AML-193 (cell line): ENCODE measurements at regions not wholly inside any gene's neighbourhood (a gene's known extent, or its start where the extent isn't known, plus 50 kb on each side); places are given as distances from the start of the nearest gene placed in this dataset.
"Not testable (repeated sequence)": the region's sequence is repeated elsewhere in the genome, so short reads cannot be mapped to it uniquely, and the experiment has no call there.

ENCODE experiments used
- DNase-seq, 2 experiments: peaks; one replicate each; lab custom pipeline; 2025; lab: John Stamatoyannopoulos, UW

DNA sequence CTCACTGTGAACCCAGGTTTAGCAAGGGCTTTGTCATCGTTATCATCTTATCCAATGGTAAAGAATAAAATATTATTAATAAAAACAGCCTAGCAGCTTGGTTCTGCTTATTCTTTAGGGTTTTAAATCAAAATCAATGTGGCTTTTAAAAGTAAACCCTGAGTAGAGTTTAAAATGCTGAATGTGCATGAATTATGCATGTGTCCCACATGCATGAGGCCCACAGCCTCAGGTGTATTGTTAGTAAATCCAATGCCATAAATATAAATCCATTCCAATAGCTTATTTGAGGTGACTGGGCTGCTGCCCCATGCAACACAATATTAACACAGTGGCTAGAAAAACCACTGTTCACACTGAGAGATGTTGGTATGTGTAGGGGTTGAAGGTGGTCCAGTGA, 254.1 kb downstream of the HNMT start:
- DNase-seq: no peak

DNA sequence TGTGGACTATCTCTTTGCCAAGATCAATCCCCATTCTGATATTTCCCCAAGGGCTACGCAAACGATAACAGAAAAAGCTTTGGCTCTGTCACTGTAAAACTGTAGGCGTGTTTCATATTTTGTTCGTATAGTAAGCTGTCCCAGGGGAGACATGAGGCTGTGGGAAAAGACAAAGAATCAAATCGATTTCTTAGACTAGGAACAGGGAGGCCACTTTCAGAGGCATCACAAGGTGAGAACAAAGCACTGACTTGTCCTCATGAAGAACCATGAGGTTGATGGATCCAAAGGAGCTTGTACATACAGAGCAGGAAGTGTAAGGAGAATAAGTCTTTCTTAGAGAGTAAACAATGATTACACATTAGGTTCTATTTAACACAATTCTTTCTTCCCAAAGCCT, 255.7 kb downstream of the HNMT start:
- DNase-seq: no peak

DNA sequence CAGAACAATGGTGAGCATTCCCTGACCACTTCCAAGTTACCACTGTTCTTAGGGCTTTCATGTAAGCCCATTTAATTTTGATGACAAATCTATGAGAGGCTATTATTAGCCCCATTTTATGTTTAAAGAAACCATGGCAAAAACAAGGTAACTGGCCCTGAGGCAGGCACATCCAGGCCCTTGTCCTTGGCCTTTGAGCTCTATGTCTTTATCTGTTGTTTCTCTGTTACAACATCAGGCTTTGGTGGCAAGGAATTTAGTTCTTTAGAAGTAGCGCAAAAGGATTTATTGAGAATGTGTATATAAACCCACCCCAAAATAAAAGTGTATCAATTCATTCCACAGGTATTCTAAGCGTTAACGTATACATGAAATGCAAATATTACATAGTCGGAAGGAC, 257.1 kb downstream of the HNMT start:
- DNase-seq: no peak

DNA sequence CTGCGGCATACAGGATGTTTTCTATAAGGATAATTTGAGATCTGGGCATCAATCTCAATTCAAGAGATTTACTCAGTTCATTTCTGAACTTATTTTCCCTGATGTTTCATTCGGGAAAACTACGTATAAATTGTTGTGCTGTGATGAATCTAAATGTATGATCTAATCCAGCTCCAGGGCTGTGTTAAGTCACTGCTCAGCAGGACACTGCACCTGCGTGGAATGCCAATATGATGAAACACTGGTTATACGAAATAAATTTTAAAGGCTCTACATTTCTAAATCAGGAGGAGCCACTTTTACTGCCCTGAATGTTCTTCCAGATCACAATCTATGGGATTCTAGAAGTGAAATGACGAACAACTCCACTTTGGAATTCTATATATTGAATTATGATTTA, 259.0 kb downstream of the HNMT start:
- no peak for DNase-seq

DNA sequence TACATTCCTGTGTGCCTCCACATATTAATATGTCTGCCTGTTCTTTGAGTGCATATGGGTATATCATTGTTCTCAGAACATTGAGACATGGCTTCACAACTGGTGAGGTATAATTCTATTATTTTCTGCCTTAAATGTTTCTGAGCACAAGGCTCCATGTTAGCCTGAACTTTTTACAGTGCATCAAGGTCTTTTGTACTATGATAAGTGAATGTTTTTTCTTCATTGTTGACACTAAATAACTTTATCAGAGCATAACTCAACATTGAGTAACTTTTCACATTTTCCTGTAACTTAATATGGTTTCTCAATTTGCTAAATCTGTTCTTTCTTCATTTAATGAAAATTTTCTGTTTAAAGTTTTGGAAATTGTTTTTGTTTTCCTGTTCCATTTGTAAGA, 262.9 kb downstream of the HNMT start:
- DNase-seq: no peak

DNA sequence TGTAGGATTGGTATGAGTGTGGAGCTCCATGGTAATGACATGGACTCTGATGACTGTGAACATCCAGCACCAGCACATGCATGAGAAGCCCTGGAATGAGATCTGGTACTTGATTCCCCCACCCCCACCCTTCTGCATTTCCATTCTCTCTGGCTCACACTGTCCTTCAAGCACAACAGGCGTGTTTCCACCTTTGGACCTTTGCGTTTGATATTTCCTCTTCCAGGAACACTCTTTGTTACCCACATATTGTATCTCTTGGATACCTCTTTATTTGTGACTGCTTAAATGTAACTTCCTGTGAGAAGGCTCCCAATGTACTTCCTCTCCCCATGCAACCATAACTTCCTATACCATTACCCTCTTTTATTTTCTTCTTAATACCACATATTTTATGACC, 263.8 kb downstream of the HNMT start:
- no peak for DNase-seq

DNA sequence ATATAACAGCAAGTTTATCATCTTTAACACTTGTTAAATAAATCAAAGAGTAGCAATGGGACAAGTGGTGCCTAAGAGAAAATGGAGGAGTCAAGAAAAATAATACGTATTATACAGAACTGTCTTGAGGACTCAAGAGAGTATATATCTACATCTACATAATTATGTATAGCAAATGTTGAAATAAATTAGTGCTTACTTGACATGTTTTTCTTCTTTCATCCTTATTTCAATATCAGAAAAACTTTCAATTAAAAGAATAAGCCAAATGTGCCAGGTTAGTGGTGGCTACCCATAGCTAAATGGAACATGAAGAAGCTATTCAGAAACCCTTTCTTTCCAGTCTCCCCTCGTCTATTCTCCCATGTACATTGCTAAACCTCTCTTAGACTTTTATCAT, 267.3 kb upstream of the SPOPL start:
- no peak for DNase-seq

DNA sequence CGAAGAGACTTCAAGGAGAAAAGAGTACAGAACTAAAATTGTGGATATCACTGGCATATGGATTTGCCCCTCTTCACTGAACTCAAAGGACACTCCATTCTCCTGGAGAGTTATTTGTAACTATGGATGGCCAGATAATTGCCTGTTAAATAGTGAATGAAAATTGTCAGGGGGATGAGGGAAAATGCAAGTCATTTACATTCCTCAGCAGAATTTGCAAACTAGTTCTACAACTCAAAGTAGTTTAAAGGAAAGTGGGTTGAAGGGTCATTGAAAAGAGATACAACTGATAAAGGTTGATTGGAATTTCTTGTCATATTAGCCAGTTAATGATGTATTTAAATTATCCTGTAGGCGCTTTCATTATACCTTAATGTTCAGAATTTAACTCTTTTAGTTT, 266.5 kb upstream of the SPOPL start:
- DNase-seq: no peak

DNA sequence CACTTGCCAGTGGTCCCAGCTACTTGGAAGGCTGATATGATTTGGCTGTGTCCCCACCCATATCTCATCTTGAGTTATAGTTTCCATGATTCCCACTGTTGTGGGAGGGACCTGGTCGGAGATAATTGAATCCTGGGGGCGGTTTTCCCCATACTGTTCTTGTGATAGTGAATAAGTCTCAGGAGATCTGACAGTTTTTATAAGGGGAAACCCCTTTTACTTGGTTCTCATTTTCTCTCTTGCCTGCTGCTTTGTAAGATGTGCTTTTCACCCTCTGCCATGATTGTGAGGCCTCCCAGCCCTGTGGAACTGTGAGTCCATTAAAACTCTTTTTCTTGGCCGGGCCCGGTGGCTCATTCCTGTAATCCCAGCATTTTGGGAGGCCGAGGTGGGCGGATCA, 265.4 kb upstream of the SPOPL start:
- no peak for DNase-seq

DNA sequence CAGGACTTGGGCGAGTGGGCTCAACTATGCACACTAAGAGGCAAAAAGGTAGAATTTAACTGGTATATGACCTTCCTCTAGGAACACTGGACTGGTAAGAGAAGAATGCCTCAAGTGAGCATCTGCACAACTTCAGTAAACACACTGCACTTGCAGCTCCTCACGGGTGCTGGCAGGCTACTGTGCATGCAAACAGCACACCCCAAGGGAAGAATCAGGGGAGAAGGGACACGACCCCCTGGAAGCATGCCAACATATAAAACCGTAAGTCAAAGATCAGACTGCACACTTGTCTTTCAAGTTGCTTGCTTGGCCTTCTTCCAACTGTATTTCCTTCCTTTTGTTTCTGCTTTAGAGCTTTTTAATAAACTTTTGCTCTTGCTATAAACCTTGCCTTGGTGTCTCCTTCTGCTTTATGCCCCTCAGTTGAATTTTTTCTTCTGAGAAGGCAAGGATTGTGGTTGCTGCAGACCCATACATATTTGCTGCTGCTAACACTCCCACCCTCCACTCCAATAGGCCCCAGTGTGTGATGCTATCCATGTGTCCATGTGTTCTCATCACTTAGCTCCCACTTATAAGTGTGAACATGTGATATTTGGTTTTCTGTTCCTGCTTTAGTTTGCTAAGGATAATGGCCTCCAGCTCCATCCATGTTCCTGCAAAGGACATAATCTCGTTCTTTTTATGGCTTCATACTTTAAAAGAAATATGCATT, 263.7 kb upstream of the SPOPL start:
- DNase-seq: no peak

DNA sequence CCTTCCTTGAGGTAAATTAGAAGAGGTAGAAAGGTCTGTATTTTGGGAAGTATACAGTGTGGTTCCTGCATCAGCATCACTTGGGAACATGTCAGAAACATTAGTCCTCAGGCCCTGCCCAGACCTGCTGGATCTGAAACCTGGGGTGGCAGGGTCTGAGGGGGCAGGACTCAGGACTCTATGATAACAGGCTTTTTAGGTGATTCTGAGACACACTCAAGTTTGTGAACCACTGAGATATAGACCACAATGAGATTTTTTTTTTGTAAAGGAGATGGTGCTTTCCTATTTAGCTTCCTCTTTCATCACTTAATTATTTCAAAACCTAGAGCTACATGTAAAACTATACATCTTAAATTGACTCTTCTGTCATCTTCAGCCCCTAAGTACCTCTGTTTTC, 262.7 kb upstream of the SPOPL start:
- no peak for DNase-seq

DNA sequence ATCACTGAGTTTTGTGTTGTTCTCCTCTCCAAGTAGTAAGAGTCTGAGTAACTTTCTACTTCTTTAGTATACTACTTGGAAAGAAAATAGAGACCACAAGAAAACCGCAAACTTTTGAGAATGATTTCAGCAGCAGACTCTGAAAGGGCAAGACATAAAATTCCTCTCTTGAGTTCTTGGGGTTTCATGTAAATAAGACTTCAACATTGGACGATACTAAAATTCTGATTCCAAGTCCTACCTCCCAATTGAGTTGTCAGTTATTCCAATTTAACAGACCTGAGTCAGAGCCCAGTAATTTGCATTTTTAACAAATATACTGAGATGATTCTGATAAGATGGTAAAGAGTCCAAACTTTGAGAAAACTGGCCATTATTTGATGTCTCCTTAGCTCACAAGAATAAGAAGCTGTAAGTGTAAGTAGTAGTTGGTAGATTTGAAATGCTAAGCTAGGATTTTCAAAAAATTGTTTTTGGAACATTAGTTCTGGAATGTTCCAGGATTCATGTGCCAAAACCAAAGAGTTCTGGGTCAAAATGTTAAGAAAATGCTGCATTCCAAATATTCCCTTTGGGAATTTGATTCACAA, 261.6 kb upstream of the SPOPL start:
- DNase-seq: no peak

DNA sequence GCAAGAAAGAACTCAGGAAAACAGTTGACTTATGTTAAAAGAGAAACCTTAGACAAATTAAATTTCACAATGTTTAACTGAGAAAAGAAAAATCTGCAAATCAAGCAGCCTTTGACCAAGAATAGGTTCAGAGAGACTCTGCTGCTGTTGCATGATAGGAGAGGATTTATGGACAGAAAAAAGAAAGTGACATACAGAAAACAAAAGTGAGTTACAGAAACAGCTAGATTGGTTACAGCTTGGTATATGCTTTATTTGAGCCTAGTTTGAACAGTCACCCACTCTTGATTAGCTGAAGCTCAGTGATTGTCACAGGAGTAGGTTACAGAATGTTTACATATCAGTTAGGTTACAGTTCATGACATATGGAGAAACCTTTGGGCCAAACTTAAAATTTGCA, 258.2 kb upstream of the SPOPL start:
- no peak for DNase-seq

DNA sequence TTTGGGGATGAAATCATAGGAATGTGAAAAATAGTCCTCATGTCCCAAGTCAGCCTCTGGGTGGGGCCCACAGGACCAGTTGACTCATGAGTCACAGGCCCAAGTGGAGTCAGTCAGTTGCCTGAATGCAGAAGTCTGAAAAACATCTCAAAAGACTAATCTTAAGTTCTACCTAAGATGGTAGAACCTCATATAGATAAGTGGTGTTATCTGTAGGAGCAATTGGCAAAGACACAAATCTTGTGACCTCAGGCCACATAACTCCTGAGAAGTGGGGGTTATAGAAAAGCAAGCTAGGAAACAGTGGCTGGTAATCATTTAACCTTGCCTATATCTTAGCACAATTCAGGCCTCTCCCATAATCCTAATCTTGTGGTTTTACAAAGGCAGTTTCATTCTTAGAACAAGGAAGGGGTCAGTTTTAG, 257.1 kb upstream of the SPOPL start:
- DNase-seq: no peak

DNA sequence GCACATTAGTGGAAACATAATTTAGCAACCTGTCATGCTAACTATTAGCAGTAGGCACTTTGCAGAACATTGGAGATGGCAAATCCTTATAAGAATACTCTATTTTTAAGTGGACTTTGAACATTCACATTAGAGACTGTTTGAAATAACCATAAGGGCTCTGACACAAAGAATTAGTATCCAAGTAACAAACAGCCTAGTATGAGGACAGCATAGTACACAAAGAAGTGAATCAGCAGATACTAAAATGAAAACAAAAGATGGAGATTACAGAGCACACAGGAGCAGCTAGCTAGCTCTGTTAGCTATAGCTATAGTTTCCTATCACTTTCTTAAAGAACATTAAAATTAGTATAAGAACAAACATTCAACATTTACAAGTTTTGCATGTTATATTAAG, 256.3 kb upstream of the SPOPL start:
- DNase-seq: no peak

DNA sequence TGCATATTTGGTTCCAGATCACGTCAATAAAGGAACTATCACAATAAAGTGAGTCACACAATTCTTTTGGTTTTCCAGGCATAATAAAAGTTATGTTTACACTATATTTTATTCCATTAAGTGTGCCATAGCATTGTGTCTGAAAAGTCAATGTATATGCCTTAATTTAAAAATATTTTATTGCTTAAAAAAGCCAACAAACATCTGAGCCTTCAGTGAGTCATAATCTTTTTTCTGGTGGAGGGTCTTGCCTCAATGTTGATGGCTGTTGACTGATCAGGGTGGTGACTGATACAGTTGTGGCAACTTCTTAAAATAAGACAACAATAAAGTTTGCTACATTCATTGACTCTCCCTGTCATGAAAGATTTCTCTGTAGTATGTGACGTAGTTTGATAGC, 254.3 kb upstream of the SPOPL start:
- DNase-seq: no peak

DNA sequence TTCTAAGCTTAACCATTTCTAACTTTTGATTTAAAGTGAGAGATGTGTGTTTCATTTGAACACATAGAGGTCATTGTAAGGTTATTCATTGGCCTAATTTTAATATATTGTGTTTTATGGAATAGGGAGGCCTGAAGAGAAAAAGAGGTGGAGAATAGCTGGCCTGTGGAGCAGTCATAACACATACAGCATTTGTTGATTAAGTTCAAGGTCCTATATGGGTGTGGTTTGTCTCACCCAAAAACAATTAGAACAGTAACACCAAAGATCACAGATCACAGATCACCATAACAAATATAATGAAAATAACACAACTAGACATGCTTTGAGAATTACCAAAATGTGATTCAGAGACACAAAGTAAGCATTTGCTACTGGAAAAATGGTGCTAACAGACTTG, 252.4 kb upstream of the SPOPL start:
- DNase-seq: no peak

DNA sequence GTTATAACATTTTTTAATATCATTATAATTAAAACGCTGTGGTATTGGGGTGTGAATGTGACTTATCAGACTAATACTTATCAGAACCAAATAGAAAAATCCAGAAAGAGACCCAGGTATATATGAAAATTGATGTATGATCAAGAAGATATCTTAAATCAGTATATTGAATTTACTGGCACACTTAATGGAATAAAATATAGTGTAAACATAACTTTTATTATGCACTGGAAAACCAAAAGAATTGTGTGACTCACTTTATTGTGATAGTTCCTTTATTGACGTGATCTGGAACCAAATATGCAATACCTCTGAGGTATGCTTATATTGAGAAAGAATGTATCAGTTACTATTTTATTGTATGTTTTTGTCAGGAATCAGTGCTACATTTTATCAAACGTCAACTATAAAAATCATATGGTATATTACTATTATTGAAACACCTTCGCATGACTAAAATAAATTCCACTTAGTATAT, 250.7 kb upstream of the SPOPL start:
- DNase-seq: not testable (repeated sequence)

DNA sequence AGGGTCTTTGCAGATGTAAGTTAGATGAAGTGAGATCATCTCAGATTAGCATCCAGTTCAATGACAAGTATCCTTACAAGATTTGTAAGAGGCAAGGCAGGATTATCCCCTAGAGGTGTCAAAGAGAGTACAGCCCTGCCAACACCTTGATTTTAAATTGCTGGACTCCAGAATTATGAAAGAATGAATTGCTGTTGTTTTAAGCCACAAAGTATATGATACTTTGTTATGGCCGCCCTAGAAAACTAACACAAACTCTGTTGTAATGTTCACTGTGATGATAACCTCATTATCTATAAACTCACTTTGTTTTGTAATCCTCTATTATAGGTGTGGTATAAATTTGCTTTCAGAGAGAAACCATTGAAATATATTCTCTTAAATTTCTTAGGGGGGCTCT, 249.0 kb upstream of the SPOPL start:
- no peak for DNase-seq

DNA sequence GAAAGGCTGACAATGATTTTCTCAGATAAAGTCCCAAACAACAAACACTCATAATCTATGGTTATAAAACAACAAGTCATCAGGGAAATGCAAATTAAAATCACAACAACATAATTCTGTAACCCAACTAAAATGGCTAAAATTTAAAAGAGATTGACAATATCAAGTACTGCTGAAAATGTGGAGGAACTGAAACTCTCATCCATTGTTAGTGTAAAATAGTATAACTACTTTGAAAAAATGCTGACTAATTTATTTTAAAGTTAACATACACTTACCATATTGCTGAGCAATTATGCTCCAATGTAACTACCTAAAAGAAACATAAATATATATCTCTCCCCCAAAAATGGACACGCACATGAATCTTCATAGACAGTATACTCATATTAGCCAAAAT, 245.9 kb upstream of the SPOPL start:
- no peak for DNase-seq

DNA sequence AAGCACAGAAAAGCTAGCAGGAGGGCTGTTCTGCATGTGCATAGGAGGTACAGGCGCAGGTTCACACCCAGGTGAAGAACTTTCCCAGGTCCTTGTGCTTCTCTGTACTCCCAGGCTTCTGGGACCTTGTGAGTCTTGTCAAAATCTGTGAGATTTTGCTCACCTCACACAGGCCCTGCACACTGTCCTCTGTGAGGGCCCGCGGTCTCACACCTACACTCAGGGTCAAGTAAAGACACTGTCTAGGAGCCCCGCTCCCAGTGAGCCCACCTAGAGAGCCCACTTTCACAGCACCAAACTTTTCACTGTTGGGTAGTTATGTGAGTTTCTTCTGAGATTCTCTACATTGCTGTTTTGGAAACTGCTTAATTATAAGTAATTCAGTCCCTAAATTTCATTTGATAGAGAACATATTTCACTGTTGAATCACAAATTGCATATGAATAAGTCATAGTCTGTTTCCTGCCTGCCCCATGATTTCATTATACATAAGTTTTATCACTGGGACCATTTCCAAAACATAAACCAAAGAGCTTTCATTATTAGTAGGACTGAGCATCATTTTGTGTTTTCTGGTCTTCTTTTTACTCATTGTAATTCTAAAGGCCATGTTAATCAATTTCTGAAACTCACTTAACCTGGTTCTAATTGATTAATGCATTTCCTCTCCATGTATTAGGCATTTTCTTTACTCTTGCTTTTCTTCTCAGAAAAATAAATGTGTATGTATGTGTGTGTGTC, 234.2 kb upstream of the SPOPL start:
- DNase-seq: no peak

DNA sequence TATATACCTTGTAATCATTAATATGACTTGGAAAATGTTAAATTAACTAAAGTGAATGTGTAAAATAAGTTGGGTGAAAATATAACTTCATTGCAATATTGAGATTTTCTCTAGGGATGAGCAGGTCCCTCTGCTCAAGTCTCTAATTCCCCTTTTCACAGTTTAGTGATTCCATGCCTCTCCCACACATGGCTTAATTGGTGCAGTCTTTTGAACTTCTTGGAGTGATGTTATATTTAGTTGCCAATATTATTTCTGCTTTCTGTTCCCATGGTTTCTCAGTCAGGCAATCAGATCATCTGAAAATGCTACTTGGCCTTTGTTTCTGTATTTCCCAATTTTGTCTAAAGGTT, 233.7 kb upstream of the SPOPL start:
- DNase-seq: no peak

DNA sequence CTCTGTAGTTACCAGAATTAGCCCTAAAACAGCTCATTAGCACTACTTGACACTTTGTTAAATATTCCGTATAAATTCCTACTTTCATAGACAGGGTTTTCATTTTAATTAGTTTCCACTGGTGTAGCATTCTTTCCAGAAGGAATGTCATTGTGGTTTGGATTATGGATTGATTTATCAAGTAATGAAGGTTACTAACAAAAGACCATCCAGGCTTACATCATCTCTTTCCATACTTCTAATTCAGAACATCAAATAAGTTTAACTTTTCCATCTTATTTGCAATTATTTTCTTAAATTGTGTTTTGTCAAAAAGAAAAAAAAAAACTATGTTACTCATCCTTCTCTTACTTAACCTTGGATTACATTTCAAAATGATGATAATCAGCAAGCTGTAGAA, 231.8 kb upstream of the SPOPL start:
- no peak for DNase-seq

DNA sequence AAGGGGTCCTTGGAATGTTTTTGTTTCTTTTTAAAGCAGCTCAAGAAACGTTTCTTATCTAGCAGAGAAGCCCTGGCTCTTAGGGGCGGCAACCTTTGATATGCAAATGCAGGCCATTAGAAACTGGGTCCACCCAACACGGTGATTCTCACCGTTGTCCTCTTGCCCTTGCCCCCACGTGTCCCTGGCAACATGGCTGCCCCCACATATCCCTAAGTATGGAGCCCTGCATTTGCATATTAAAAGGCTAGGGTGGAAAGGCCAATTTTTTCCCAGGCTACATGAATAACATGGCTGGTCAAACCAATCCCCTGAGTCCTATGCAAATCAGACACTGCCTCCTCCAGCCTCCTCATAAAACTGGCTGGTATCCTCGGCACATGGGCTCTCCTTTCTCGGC, 230.1 kb upstream of the SPOPL start:
- no peak for DNase-seq
